ENCODE measurements at regions not wholly inside any gene's neighbourhood (a gene's known extent, or its start where the extent isn't known, plus 50 kb on each side); places are given as distances from the start of the nearest gene placed in this dataset.

DNA sequence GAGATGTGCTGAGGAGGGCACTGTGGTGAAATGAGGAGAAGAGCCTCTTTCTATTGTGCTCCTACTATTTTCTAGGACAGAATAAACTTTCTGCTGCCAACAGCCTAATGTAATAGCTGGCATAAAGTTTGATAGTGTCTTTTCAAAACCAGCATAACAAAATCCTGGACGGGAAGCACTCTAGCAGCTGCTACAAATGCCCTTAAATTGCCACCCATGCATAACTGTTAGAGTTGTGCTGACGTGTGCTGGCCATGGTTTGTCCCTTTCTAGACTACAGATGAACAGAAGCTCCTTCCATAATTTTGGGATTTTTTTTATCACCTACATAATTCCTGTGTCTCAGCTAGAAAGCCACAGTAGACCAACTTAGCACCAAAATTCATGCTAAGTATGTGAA, 88.5 kb upstream of the DEPDC1 start (continued):
- TF ChIP-seq, protein P1, sequence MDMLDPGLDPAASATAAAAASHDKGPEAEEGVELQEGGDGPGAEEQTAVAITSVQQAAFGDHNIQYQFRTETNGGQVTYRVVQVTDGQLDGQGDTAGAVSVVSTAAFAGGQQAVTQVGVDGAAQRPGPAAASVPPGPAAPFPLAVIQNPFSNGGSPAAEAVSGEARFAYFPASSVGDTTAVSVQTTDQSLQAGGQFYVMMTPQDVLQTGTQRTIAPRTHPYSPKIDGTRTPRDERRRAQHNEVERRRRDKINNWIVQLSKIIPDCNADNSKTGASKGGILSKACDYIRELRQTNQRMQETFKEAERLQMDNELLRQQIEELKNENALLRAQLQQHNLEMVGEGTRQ (CRISPR knock-in tag; IDR thresholded peaks at IDR 0.05), result no peak
- TF ChIP-seq, protein P2, sequence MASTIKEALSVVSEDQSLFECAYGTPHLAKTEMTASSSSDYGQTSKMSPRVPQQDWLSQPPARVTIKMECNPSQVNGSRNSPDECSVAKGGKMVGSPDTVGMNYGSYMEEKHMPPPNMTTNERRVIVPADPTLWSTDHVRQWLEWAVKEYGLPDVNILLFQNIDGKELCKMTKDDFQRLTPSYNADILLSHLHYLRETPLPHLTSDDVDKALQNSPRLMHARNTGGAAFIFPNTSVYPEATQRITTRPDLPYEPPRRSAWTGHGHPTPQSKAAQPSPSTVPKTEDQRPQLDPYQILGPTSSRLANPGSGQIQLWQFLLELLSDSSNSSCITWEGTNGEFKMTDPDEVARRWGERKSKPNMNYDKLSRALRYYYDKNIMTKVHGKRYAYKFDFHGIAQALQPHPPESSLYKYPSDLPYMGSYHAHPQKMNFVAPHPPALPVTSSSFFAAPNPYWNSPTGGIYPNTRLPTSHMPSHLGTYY (CRISPR knock-in tag; IDR thresholded peaks at IDR 0.05), result no peak
- TF ChIP-seq ZNF671 (CRISPR knock-in tag; IDR thresholded peaks at IDR 0.05) (no peak), JUN (CRISPR knock-in tag; IDR thresholded peaks at IDR 0.05) (no peak)

DNA sequence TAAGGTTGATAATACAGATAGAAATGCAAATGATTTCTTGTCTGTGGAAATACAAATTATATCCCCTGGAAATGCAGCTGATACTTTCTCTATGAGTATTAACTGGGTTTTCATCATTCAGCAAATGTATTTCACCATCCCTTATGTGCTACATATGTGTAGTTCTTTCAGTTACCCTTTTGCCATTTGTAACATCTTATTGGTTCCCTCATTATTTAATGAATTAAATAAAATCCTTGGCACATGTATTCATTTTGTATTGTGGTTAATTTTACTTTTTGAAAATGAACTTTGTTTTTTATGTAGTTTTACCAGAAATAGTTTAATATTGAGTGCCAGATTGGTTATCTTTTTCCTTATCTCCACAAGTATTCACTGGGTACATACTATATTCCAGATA, 89.9 kb upstream of the DEPDC1 start:
- no peaks in the 10 kb centered on the region for H3K27me3 Mint-ChIP-seq (ENCODE audit: low read depth)
- H3K4me3 Mint-ChIP-seq, result no peak overlapping the region
- DNase-seq (ENCODE audit: low spot score), result no peak
- no peak overlapping the region for H3K27ac Mint-ChIP-seq
- ATAC-seq, result no peak
- H3K9me3 Mint-ChIP-seq, result peaks cover 28% of the 10 kb centered on the region
- ChIA-PET CTCF (no interaction called here), POLR2A (no interaction called here)
- no peaks in the 10 kb centered on the region for H3K4me1 Mint-ChIP-seq
- H3K36me3 Mint-ChIP-seq, result peaks cover 12% of the 10 kb centered on the region
- TF ChIP-seq, protein P3, sequence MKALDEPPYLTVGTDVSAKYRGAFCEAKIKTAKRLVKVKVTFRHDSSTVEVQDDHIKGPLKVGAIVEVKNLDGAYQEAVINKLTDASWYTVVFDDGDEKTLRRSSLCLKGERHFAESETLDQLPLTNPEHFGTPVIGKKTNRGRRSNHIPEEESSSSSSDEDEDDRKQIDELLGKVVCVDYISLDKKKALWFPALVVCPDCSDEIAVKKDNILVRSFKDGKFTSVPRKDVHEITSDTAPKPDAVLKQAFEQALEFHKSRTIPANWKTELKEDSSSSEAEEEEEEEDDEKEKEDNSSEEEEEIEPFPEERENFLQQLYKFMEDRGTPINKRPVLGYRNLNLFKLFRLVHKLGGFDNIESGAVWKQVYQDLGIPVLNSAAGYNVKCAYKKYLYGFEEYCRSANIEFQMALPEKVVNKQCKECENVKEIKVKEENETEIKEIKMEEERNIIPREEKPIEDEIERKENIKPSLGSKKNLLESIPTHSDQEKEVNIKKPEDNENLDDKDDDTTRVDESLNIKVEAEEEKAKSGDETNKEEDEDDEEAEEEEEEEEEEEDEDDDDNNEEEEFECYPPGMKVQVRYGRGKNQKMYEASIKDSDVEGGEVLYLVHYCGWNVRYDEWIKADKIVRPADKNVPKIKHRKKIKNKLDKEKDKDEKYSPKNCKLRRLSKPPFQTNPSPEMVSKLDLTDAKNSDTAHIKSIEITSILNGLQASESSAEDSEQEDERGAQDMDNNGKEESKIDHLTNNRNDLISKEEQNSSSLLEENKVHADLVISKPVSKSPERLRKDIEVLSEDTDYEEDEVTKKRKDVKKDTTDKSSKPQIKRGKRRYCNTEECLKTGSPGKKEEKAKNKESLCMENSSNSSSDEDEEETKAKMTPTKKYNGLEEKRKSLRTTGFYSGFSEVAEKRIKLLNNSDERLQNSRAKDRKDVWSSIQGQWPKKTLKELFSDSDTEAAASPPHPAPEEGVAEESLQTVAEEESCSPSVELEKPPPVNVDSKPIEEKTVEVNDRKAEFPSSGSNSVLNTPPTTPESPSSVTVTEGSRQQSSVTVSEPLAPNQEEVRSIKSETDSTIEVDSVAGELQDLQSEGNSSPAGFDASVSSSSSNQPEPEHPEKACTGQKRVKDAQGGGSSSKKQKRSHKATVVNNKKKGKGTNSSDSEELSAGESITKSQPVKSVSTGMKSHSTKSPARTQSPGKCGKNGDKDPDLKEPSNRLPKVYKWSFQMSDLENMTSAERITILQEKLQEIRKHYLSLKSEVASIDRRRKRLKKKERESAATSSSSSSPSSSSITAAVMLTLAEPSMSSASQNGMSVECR (CRISPR knock-in tag; IDR thresholded peaks at IDR 0.05; ENCODE audit: borderline replicate concordance), result no peak
- TF ChIP-seq, protein P4, sequence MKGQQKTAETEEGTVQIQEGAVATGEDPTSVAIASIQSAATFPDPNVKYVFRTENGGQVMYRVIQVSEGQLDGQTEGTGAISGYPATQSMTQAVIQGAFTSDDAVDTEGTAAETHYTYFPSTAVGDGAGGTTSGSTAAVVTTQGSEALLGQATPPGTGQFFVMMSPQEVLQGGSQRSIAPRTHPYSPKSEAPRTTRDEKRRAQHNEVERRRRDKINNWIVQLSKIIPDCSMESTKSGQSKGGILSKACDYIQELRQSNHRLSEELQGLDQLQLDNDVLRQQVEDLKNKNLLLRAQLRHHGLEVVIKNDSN (CRISPR knock-in tag; IDR thresholded peaks at IDR 0.05), result no peak
- TF ChIP-seq, protein P5, sequence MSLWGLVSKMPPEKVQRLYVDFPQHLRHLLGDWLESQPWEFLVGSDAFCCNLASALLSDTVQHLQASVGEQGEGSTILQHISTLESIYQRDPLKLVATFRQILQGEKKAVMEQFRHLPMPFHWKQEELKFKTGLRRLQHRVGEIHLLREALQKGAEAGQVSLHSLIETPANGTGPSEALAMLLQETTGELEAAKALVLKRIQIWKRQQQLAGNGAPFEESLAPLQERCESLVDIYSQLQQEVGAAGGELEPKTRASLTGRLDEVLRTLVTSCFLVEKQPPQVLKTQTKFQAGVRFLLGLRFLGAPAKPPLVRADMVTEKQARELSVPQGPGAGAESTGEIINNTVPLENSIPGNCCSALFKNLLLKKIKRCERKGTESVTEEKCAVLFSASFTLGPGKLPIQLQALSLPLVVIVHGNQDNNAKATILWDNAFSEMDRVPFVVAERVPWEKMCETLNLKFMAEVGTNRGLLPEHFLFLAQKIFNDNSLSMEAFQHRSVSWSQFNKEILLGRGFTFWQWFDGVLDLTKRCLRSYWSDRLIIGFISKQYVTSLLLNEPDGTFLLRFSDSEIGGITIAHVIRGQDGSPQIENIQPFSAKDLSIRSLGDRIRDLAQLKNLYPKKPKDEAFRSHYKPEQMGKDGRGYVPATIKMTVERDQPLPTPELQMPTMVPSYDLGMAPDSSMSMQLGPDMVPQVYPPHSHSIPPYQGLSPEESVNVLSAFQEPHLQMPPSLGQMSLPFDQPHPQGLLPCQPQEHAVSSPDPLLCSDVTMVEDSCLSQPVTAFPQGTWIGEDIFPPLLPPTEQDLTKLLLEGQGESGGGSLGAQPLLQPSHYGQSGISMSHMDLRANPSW (CRISPR knock-in tag; conservative IDR thresholded peaks at IDR 0.05; ENCODE audit: low read depth), result no peak
- TF ChIP-seq EMX1 (CRISPR knock-in tag; IDR thresholded peaks at IDR 0.05) (no peak), NFYB (CRISPR knock-in tag; conservative IDR thresholded peaks at IDR 0.05; ENCODE audit: low read depth) (no peak), GTF2I (CRISPR knock-in tag; conservative IDR thresholded peaks at IDR 0.05) (no peak), GABPB1 (CRISPR knock-in tag; IDR thresholded peaks at IDR 0.05) (no peak), SP1 (CRISPR knock-in tag; conservative IDR thresholded peaks at IDR 0.05) (no peak), FOXK1 (CRISPR knock-in tag; IDR thresholded peaks at IDR 0.05) (no peak), JUN (CRISPR knock-in tag; IDR thresholded peaks at IDR 0.05) (no peak)
- TF ChIP-seq, protein P6, sequence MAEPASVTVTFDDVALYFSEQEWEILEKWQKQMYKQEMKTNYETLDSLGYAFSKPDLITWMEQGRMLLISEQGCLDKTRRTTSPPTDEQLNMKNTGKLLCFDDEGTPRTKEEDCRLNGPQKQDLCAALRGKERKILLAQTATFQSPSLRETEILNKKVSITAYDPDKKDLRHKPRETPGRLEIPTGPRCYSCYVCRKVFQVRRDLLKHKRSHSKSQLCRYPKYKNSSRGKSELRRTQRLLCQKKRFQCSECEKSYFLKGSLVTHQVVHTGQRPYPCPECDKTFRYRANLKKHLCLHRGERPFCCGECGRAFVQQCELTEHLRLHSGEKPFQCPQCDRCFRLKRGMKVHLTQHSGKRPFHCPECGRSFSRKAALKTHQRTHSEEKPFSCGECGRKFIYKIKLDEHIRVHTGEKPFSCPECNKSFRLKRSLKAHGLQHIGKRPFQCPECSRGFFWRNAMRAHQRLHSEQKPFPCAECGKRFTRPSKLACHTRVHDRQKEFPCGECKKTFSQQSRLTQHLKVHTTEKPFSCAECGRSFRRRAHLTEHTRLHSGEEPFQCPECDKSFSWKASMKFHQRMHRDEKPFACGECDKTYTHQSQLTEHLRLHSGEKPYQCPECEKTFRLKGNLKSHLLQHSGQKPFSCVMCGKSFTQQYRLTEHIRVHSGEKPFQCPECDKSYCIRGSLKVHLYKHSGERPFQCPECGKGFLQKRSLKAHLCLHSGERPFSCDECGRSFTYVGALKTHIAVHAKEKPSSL (CRISPR knock-in tag; conservative IDR thresholded peaks at IDR 0.05), result no peak
- TF ChIP-seq, protein P7, sequence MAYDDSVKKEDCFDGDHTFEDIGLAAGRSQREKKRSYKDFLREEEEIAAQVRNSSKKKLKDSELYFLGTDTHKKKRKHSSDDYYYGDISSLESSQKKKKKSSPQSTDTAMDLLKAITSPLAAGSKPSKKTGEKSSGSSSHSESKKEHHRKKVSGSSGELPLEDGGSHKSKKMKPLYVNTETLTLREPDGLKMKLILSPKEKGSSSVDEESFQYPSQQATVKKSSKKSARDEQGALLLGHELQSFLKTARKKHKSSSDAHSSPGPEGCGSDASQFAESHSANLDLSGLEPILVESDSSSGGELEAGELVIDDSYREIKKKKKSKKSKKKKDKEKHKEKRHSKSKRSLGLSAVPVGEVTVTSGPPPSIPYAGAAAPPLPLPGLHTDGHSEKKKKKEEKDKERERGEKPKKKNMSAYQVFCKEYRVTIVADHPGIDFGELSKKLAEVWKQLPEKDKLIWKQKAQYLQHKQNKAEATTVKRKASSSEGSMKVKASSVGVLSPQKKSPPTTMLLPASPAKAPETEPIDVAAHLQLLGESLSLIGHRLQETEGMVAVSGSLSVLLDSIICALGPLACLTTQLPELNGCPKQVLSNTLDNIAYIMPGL (CRISPR knock-in tag; IDR thresholded peaks at IDR 0.05), result no peak
- TF ChIP-seq, protein P8, sequence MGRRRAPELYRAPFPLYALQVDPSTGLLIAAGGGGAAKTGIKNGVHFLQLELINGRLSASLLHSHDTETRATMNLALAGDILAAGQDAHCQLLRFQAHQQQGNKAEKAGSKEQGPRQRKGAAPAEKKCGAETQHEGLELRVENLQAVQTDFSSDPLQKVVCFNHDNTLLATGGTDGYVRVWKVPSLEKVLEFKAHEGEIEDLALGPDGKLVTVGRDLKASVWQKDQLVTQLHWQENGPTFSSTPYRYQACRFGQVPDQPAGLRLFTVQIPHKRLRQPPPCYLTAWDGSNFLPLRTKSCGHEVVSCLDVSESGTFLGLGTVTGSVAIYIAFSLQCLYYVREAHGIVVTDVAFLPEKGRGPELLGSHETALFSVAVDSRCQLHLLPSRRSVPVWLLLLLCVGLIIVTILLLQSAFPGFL (CRISPR knock-in tag; IDR thresholded peaks at IDR 0.05; ENCODE audit: borderline replicate concordance), result no peak
- TF ChIP-seq, protein P9, sequence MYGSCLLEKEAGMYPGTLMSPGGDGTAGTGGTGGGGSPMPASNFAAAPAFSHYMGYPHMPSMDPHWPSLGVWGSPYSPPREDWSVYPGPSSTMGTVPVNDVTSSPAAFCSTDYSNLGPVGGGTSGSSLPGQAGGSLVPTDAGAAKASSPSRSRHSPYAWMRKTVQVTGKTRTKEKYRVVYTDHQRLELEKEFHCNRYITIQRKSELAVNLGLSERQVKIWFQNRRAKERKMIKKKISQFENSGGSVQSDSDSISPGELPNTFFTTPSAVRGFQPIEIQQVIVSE (CRISPR knock-in tag; IDR thresholded peaks at IDR 0.05; ENCODE audit: borderline replicate concordance), result no peak
- TF ChIP-seq, protein P10, sequence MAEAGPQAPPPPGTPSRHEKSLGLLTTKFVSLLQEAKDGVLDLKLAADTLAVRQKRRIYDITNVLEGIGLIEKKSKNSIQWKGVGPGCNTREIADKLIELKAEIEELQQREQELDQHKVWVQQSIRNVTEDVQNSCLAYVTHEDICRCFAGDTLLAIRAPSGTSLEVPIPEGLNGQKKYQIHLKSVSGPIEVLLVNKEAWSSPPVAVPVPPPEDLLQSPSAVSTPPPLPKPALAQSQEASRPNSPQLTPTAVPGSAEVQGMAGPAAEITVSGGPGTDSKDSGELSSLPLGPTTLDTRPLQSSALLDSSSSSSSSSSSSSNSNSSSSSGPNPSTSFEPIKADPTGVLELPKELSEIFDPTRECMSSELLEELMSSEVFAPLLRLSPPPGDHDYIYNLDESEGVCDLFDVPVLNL (CRISPR knock-in tag; IDR thresholded peaks at IDR 0.05; ENCODE audit: borderline replicate concordance, low read depth), result no peak

Measured in WTC11 (cell line).